ENCODE measurements at regions not wholly inside any gene's neighbourhood (a gene's known extent, or its start where the extent isn't known, plus 50 kb on each side); places are given as distances from the start of the nearest gene placed in this dataset.

GRCh38 chr4:19324184-19324583 is 927.5 kb upstream of the SLIT2 start:
- H3K27ac ChIP-seq: no peak overlapping the region
- no peak for DNase-seq
- H3K4me1 ChIP-seq: no peaks in the 10 kb centered on the region
- H3K36me3 ChIP-seq: no peaks in the 10 kb centered on the region
- no peaks in the 10 kb centered on the region for H3K27me3 ChIP-seq
- intact Hi-C loops (cut with DNase I): no loop called here
- no peak overlapping the region for H3K4me3 ChIP-seq
- H3K9me3 ChIP-seq: no peaks in the 10 kb centered on the region
- TF ChIP-seq CTCF (IDR thresholded peaks at IDR 0.05) (no peak), EP300 (IDR thresholded peaks at IDR 0.05) (no peak), POLR2AphosphoS5 (IDR thresholded peaks at IDR 0.05) (no peak), POLR2A (IDR thresholded peaks at IDR 0.05) (no peak)

- 47 to 79% methylated on average over 1 of the region's 1 CpG for WGBS, 2 donors
- no peaks in the 10 kb centered on the region for H3K27me3 ChIP-seq
- H3K4me3 ChIP-seq: no peak overlapping the region
- no peak overlapping the region for H3K27ac ChIP-seq
- no peaks in the 10 kb centered on the region for H3K36me3 ChIP-seq
- intact Hi-C loops (cut with DNase I): no loop called here
- TF ChIP-seq POLR2A (IDR thresholded peaks at IDR 0.05) (no peak), EP300 (IDR thresholded peaks at IDR 0.05) (no peak), CTCF (IDR thresholded peaks at IDR 0.05) (no peak), POLR2AphosphoS5 (IDR thresholded peaks at IDR 0.05) (no peak)
- no peaks in the 10 kb centered on the region for H3K4me1 ChIP-seq
- no peaks in the 10 kb centered on the region for H3K9me3 ChIP-seq
- DNase-seq: no peak
Measured at GRCh38 chr4:19319607-19320006, 932.1 kb upstream of the SLIT2 start.

GRCh38 chr4:19317377-19317776 is 934.3 kb upstream of the SLIT2 start:
- TF ChIP-seq POLR2A (IDR thresholded peaks at IDR 0.05) (no peak), EP300 (IDR thresholded peaks at IDR 0.05) (no peak), POLR2AphosphoS5 (IDR thresholded peaks at IDR 0.05) (no peak), CTCF (IDR thresholded peaks at IDR 0.05) (no peak)
- no peak for DNase-seq
- no peaks in the 10 kb centered on the region for H3K27me3 ChIP-seq
- no peaks in the 10 kb centered on the region for H3K36me3 ChIP-seq
- intact Hi-C loops (cut with DNase I): no loop called here
- H3K4me1 ChIP-seq: no peaks in the 10 kb centered on the region
- no peak overlapping the region for H3K4me3 ChIP-seq
- H3K9me3 ChIP-seq: no peaks in the 10 kb centered on the region
- H3K27ac ChIP-seq: no peak overlapping the region

GRCh38 chr4:19314116-19314515 is 937.6 kb upstream of the SLIT2 start:
- Histone ChIP-seq H3K4me1 (no peaks in the 10 kb centered on the region), H3K27me3 (no peaks in the 10 kb centered on the region), H3K9me3 (no peaks in the 10 kb centered on the region), H3K27ac (no peak overlapping the region), H3K36me3 (no peaks in the 10 kb centered on the region), H3K4me3 (no peak overlapping the region)
- TF ChIP-seq POLR2AphosphoS5 (IDR thresholded peaks at IDR 0.05) (no peak), EP300 (IDR thresholded peaks at IDR 0.05) (no peak), CTCF (IDR thresholded peaks at IDR 0.05) (no peak), POLR2A (IDR thresholded peaks at IDR 0.05) (no peak)
- 59 to 76% methylated on average over 1 of the region's 1 CpG for WGBS, 2 donors
- no peak for DNase-seq
- intact Hi-C loops (cut with DNase I): no loop called here

GRCh38 chr4:19309378-19309777 is 942.3 kb upstream of the SLIT2 start:
- no peak overlapping the region for H3K27ac ChIP-seq
- H3K36me3 ChIP-seq: no peaks in the 10 kb centered on the region
- WGBS, 2 donors: 61 to 64% methylated on average over 2 of the region's 2 CpGs
- no peaks in the 10 kb centered on the region for H3K9me3 ChIP-seq
- no peak for DNase-seq
- no peak overlapping the region for H3K4me3 ChIP-seq
- TF ChIP-seq CTCF (IDR thresholded peaks at IDR 0.05) (no peak), EP300 (IDR thresholded peaks at IDR 0.05) (no peak)
- H3K4me1 ChIP-seq: no peaks in the 10 kb centered on the region
- intact Hi-C loops (cut with DNase I): no loop called here
- H3K27me3 ChIP-seq: no peaks in the 10 kb centered on the region

All from sigmoid colon (tissue), 6 donors.